ENCODE measurements at regions not wholly inside any gene's neighbourhood (a gene's known extent, or its start where the extent isn't known, plus 50 kb on each side); places are given as distances from the start of the nearest gene placed in this dataset.

GRCh38 chr22:23408321-23408720 lies 171.8 kb downstream of the IGLL1 start:
- peak; percentile 17 for DNase-seq

- no peak for DNase-seq
These were observed 174.7 kb downstream of the IGLL1 start for GRCh38 chr22:23405366-23405851.

- DNase-seq = peak; percentile 33
These were observed 175.3 kb downstream of the IGLL1 start for GRCh38 chr22:23404689-23405365.

- no peak for DNase-seq
These were observed 176.1 kb downstream of the IGLL1 start for GRCh38 chr22:23403720-23404688.

GRCh38 chr22:23403152-23403719 lies 176.9 kb downstream of the IGLL1 start:
- no peak for DNase-seq

- DNase-seq = peak; percentile 61
These were observed 177.6 kb downstream of the IGLL1 start for GRCh38 chr22:23402275-23403151.

- DNase-seq = no peak
These were observed 178.2 kb downstream of the IGLL1 start for GRCh38 chr22:23401910-23402274.

- DNase-seq = peak; percentile 93
These were observed 178.8 kb downstream of the IGLL1 start for GRCh38 chr22:23401111-23401909.

GRCh38 chr22:23400286-23400981 lies 179.7 kb downstream of the IGLL1 start:
- DNase-seq = no peak

- no peak for DNase-seq
These were observed 180.5 kb downstream of the IGLL1 start for GRCh38 chr22:23399367-23400285.

- DNase-seq = no peak
These were observed 181.3 kb downstream of the IGLL1 start for GRCh38 chr22:23398701-23399366.

- no peak for DNase-seq
These were observed 182.2 kb downstream of the IGLL1 start for GRCh38 chr22:23397613-23398567.

GRCh38 chr22:23397008-23397612 lies 183.0 kb downstream of the IGLL1 start:
- no peak for DNase-seq

- DNase-seq = no peak
These were observed 183.6 kb downstream of the IGLL1 start for GRCh38 chr22:23396362-23397007.

GRCh38 chr22:23395530-23396361 lies 184.3 kb downstream of the IGLL1 start:
- DNase-seq = no peak
